HFF-Myc (cell line): ENCODE measurements at regions not wholly inside any gene's neighbourhood (a gene's known extent, or its start where the extent isn't known, plus 50 kb on each side); places are given as distances from the start of the nearest gene placed in this dataset.
"Not testable (repeated sequence)": the region's sequence is repeated elsewhere in the genome, so short reads cannot be mapped to it uniquely, and the experiment has no call there.

Source experiments
- DNase-seq: peaks from one replicate; pipeline ENCODE4 v3.0.0-alpha.2; 2011; ENCODE audit warnings: low read depth; ENCODE audit errors: extremely low read depth
- H3K4me3 ChIP-seq: replicated peaks from 2 replicates; pipeline ENCODE4 v1.5.1; 2011; ENCODE audit warnings: low read depth, mild to moderate bottlenecking, control low read depth, low read length
- TF ChIP-seq, protein P1 (sequence below): IDR thresholded peaks from 2 replicates; pipeline ENCODE4 v1.5.1; 2012; ENCODE audit warnings: mild to moderate bottlenecking, low read depth, low read length, control low read depth; ENCODE audit errors: missing control alignments

- TF ChIP-seq, protein P1, sequence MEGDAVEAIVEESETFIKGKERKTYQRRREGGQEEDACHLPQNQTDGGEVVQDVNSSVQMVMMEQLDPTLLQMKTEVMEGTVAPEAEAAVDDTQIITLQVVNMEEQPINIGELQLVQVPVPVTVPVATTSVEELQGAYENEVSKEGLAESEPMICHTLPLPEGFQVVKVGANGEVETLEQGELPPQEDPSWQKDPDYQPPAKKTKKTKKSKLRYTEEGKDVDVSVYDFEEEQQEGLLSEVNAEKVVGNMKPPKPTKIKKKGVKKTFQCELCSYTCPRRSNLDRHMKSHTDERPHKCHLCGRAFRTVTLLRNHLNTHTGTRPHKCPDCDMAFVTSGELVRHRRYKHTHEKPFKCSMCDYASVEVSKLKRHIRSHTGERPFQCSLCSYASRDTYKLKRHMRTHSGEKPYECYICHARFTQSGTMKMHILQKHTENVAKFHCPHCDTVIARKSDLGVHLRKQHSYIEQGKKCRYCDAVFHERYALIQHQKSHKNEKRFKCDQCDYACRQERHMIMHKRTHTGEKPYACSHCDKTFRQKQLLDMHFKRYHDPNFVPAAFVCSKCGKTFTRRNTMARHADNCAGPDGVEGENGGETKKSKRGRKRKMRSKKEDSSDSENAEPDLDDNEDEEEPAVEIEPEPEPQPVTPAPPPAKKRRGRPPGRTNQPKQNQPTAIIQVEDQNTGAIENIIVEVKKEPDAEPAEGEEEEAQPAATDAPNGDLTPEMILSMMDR: no peak
- DNase-seq: no peak
- H3K4me3 ChIP-seq: no peak overlapping the region
Observed at GRCh38 chr7:142439739-142440138, 181.9 kb upstream of the PRSS58 start.

- no peak overlapping the region for H3K4me3 ChIP-seq
- no peak for DNase-seq
- TF ChIP-seq, protein P1: no peak
Observed at GRCh38 chr7:142438923-142439515, 181.2 kb upstream of the PRSS58 start.

DNA sequence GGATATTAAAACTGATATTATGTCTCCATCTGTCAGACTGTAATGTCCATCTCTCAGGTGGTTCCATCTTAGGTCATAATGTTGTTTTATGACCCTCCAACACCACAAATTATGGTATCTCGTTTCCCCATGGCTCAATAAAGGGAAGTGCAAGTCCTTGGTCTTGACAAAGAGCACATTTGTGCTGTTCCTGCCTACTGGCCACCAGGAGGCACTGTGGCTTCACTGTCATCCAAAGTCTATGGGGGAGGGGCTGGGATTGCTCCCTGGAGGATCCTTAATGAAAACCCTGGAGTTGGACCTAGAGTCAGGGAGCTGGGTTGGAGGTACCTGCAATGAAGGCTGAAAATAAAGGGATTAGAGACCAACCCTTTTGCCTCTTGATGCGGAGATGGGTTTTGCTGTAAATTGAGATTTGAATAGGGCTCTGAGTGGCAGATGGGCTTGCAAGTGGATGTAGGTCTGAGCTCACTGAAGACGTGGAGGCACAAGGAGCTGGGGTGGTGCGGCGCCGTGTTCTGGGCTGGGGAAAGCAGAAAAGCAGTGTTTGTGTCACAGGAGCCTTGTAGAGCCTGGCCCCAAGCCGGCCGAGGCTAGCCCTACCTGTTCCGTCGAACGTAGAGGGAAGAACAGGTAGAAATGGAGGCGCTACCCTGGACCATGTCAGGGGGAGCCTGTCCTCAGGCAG, 180.5 kb upstream of the PRSS58 start:
- TF ChIP-seq, protein P1: peak; percentile 73
- no peak for DNase-seq

GRCh38 chr7:142437741-142438140, 179.9 kb upstream of the PRSS58 start:
- TF ChIP-seq, protein P1: no peak
- DNase-seq: no peak
- no peak overlapping the region for H3K4me3 ChIP-seq

More for the DNA sequence above, 180.5 kb upstream of the PRSS58 start:
- H3K4me3 ChIP-seq: no peak overlapping the region

DNA sequence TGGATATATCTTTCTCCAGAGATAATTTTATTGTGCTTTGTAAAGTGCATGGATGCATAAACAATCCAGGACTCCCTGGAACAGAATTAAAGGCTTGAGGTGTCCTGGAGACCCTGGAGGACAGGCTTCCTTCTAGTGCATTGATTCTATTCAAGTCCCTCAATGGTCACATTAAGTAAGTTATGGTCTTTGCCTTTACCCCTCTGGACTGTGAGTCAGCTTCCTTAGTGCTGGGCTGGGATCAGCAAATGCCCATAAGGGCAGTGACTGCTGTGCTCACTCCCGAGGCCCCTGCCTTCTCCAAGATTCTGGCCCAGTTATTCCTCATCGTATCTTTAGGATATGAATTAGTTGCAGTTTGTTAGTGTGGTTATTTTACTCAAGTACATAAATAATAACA, 178.7 kb upstream of the PRSS58 start:
- no peak for DNase-seq

GRCh38 chr7:142435606-142436005, 177.7 kb upstream of the PRSS58 start:
- not testable (repeated sequence) for H3K4me3 ChIP-seq, DNase-seq

More for the DNA sequence above, 178.7 kb upstream of the PRSS58 start:
- H3K4me3 ChIP-seq: no peak overlapping the region
- TF ChIP-seq, protein P1: no peak

DNA sequence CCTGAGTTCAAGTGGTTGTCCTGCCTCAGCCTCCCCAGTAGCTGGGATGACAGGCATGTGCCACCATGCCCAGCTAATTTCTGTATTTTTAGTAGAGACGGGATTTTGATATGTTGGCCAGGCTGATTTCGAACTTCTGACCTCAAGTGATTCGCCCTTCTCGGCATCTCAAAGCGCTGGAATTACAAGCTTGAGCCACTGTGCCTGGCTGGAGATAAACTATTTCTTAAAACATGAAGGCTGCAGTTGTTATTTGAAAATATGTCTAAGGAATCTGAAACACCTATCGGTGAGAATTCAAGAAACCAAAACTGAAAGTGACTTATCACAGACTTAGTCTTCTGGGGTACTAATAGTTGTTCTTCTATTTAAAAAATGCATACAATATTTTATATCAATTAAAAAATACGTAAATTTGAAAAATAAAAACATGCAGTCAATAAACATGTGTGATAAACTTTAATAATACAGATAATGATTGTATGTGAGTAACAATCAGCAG, 176.9 kb upstream of the PRSS58 start:
- TF ChIP-seq, protein P1: no peak
- no peak overlapping the region for H3K4me3 ChIP-seq
- DNase-seq: no peak

- DNase-seq, H3K4me3 ChIP-seq: not testable (repeated sequence)
Observed at GRCh38 chr7:142434133-142434532, 176.3 kb upstream of the PRSS58 start.
